ENCODE measurements at regions not wholly inside any gene's neighbourhood (a gene's known extent, or its start where the extent isn't known, plus 50 kb on each side); places are given as distances from the start of the nearest gene placed in this dataset.

GRCh38 chr15:25937796-25938195 is 74.7 kb upstream of the ATP10A start:
- DNase-seq = no peak
- no TSS peak for BruUV-seq (replicated peaks)
- CTCF ChIA-PET = no interaction called here
- Mint-ChIP-seq H3K9me3 (ENCODE audit: low read depth, unreplicated experiment) (no peaks in the 10 kb centered on the region), H3K4me1 (ENCODE audit: low read depth, unreplicated experiment) (no peaks in the 10 kb centered on the region), H3K27me3 (ENCODE audit: unreplicated experiment) (no peaks in the 10 kb centered on the region), H3K27ac (ENCODE audit: unreplicated experiment) (no peak overlapping the region), H3K36me3 (ENCODE audit: insufficient read depth, unreplicated experiment) (no peaks in the 10 kb centered on the region), H3K4me3 (ENCODE audit: low read depth, unreplicated experiment) (no peak overlapping the region)
- TF ChIP-seq CTCF (IDR thresholded peaks at IDR 0.05; ENCODE audit: unreplicated experiment) = no peak
- intact Hi-C loops (cut with micrococcal nuclease; ENCODE audit: unreplicated experiment) = no loop called here

GRCh38 chr15:25936004-25936403 is 72.9 kb upstream of the ATP10A start:
- CTCF ChIA-PET = no interaction called here
- TF ChIP-seq CTCF (IDR thresholded peaks at IDR 0.05; ENCODE audit: unreplicated experiment) = no peak
- H3K4me3 Mint-ChIP-seq (ENCODE audit: low read depth, unreplicated experiment) = no peak overlapping the region
- intact Hi-C loops (cut with micrococcal nuclease; ENCODE audit: unreplicated experiment) = no loop called here
- no peaks in the 10 kb centered on the region for H3K36me3 Mint-ChIP-seq (ENCODE audit: insufficient read depth, unreplicated experiment)
- no peaks in the 10 kb centered on the region for H3K4me1 Mint-ChIP-seq (ENCODE audit: low read depth, unreplicated experiment)
- no peak overlapping the region for H3K27ac Mint-ChIP-seq (ENCODE audit: unreplicated experiment)
- H3K27me3 Mint-ChIP-seq (ENCODE audit: unreplicated experiment) = no peaks in the 10 kb centered on the region
- DNase-seq = no peak
- no TSS peak for BruUV-seq (replicated peaks)
- no peaks in the 10 kb centered on the region for H3K9me3 Mint-ChIP-seq (ENCODE audit: low read depth, unreplicated experiment)

GRCh38 chr15:25933456-25934158 is 70.5 kb upstream of the ATP10A start:
- intact Hi-C loops (cut with micrococcal nuclease; ENCODE audit: unreplicated experiment) = no loop called here
- Mint-ChIP-seq H3K36me3 (ENCODE audit: insufficient read depth, unreplicated experiment) (no peaks in the 10 kb centered on the region), H3K27me3 (ENCODE audit: unreplicated experiment) (no peaks in the 10 kb centered on the region), H3K4me1 (ENCODE audit: low read depth, unreplicated experiment) (no peaks in the 10 kb centered on the region), H3K27ac (ENCODE audit: unreplicated experiment) (no peak overlapping the region), H3K4me3 (ENCODE audit: low read depth, unreplicated experiment) (peak overlapping the region; percentile 32), H3K9me3 (ENCODE audit: low read depth, unreplicated experiment) (no peaks in the 10 kb centered on the region)
- DNase-seq = peak; percentile 14
- CTCF ChIA-PET = interaction anchor here (0.6 kb wide), 3 partner anchors 16 to 76 kb away, joined by 3 read pairs; no protein-coding TSS in a partner anchor
- no TSS peak for BruUV-seq (replicated peaks)
- no peak for TF ChIP-seq CTCF (IDR thresholded peaks at IDR 0.05; ENCODE audit: unreplicated experiment)

GRCh38 chr15:25932696-25933095 is 69.6 kb upstream of the ATP10A start:
- H3K4me1 Mint-ChIP-seq (ENCODE audit: low read depth, unreplicated experiment) = no peaks in the 10 kb centered on the region
- no peaks in the 10 kb centered on the region for H3K27me3 Mint-ChIP-seq (ENCODE audit: unreplicated experiment)
- TF ChIP-seq CTCF (IDR thresholded peaks at IDR 0.05; ENCODE audit: unreplicated experiment) = no peak
- BruUV-seq (replicated peaks) = no TSS peak
- DNase-seq = no peak
- CTCF ChIA-PET = interaction anchor here (0.6 kb wide), 1 partner anchor 15 kb away, joined by 3 read pairs; no protein-coding TSS in a partner anchor
- H3K4me3 Mint-ChIP-seq (ENCODE audit: low read depth, unreplicated experiment) = no peak overlapping the region
- no peaks in the 10 kb centered on the region for H3K9me3 Mint-ChIP-seq (ENCODE audit: low read depth, unreplicated experiment)
- H3K27ac Mint-ChIP-seq (ENCODE audit: unreplicated experiment) = no peak overlapping the region
- H3K36me3 Mint-ChIP-seq (ENCODE audit: insufficient read depth, unreplicated experiment) = no peaks in the 10 kb centered on the region
- intact Hi-C loops (cut with micrococcal nuclease; ENCODE audit: unreplicated experiment) = no loop called here

All from Calu3 (cell line).